RWPE1 (cell line): ENCODE measurements at regions not wholly inside any gene's neighbourhood (a gene's known extent, or its start where the extent isn't known, plus 50 kb on each side); places are given as distances from the start of the nearest gene placed in this dataset.

Experiments used
- CTCF ChIA-PET: fragments of 350-600 bp; sonication (Branson Sonifier 250); formaldehyde crosslinking; extraction: SDS; loops from one replicate; lab custom pipeline; 2021; lab: Yijun Ruan, JAX
- POLR2A ChIA-PET: fragments of 400-600 bp; formaldehyde crosslinking; extraction: SDS; loops from one replicate; lab custom pipeline; 2020; ENCODE audit warnings: antibody characterized with exemption; ENCODE audit not compliant: low non-redundant PET; lab: Yijun Ruan, JAX
- DNase-seq: peaks from one replicate; pipeline ENCODE4 v3.0.0; 2012; ENCODE audit warnings: low spot score
- H3K27ac ChIP-seq: fragments of 450-650 bp; 2 replicates; pipeline ENCODE4 v1.5.1; 2017
- CTCF ChIP-seq: fragments of 450-650 bp; conservative IDR thresholded peaks from 2 replicates; pipeline ENCODE4 v1.5.1; 2017; ENCODE audit warnings: low read depth, mild to moderate bottlenecking

DNA sequence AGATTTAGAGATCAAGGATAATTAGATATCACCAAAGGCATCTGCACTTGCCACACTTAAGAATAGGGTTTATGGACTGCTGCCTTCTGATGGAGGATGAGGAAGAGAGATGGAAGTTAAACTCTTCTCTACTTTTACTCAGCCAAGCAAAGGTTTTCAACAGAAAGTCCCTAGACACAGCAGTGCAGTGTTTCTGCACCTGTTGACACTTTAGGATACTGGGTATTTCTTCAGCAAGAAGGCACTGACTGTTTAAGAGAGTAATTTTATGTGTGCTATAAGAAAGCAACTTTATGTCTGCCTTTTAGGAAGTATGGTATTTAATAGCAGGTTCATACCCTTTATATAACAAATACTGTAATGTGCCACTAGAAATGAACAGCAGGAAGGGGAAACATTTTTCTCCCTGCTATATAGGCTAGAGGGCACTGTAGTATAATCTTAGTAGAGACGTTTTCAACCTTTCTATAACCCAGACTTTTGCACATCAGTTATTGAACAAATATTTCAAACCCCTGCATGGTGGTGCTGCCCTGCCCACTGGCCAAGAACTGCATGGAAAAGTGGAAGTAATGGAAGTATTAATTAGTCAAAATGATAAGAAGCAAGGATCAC, 225.0 kb upstream of the GRIP1 start:
- TF ChIP-seq CTCF: no peak
- peak; percentile 5 for DNase-seq
- ChIA-PET POLR2A (no interaction called here), CTCF (no interaction called here)
- H3K27ac ChIP-seq: no peak overlapping the region

DNA sequence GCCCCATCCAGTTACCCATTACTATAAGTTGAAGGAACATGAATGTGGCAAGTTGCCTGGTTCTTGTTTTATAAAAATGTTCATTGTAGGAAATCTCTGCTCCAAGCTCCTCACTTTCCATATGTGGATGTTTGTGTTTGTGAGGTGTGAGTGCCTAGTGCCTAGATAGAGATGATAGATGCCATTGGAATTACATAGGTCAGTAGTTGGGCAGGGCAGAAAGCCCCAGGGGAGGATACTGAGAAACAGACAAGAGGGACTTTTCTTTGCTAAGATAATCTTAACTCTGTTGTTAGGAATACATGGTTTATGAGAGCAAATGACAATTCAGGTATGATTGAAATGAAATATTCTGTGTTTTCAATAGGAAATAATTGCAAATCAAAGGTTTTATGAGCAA, 226.3 kb upstream of the GRIP1 start:
- CTCF ChIA-PET: interaction anchor here (0.6 to 0.7 kb wide), 2 partner anchors 52 to 187 kb away, joined by 3 to 5 read pairs; no protein-coding TSS in a partner anchor
- no peak for TF ChIP-seq CTCF
- peak; percentile 8 for DNase-seq

GRCh38 chr12:66910366-66910974, 231.6 kb upstream of the GRIP1 start:
- DNase-seq: no peak
- CTCF ChIA-PET: interaction anchor here (0.5 to 0.6 kb wide), 2 partner anchors 39 to 201 kb away, joined by 3 to 5 read pairs; no protein-coding TSS in a partner anchor
- POLR2A ChIA-PET: no interaction called here
- TF ChIP-seq CTCF: no peak
- no peak overlapping the region for H3K27ac ChIP-seq

More for the DNA sequence above, 226.3 kb upstream of the GRIP1 start:
- no peak overlapping the region for H3K27ac ChIP-seq
- POLR2A ChIA-PET: no interaction called here

- no peak for TF ChIP-seq CTCF
- H3K27ac ChIP-seq: no peak overlapping the region
- no peak for DNase-seq
- POLR2A ChIA-PET: no interaction called here
- CTCF ChIA-PET: no interaction called here
Measured at GRCh38 chr12:66915306-66915904, 236.5 kb upstream of the GRIP1 start.

GRCh38 chr12:66916189-66916588, 237.3 kb upstream of the GRIP1 start:
- CTCF ChIA-PET: interaction anchor here (0.7 kb wide), 1 partner anchor 560 kb away, joined by 3 read pairs; no protein-coding TSS in a partner anchor
- TF ChIP-seq CTCF: no peak
- H3K27ac ChIP-seq: no peak overlapping the region
- peak; percentile 45 for DNase-seq
- POLR2A ChIA-PET: no interaction called here

- POLR2A ChIA-PET: no interaction called here
- no peak for TF ChIP-seq CTCF
- DNase-seq: no peak
- no peak overlapping the region for H3K27ac ChIP-seq
- CTCF ChIA-PET: no interaction called here
Measured at GRCh38 chr12:66919466-66919865, 240.6 kb upstream of the GRIP1 start.
